ENCODE measurements at regions not wholly inside any gene's neighbourhood (a gene's known extent, or its start where the extent isn't known, plus 50 kb on each side); places are given as distances from the start of the nearest gene placed in this dataset.

GRCh38 chr12:45623221-45623620, 106.3 kb upstream of the ARID2 start:
- Histone ChIP-seq H3K4me1 (no peaks in the 10 kb centered on the region), H3K27ac (replicated peaks) (no peak overlapping the region), H3K36me3 (no peaks in the 10 kb centered on the region), H3K9me3 (replicated peaks) (no peaks in the 10 kb centered on the region), H3K27me3 (ENCODE audit: low read depth) (no peaks in the 10 kb centered on the region), H3K4me3 (no peak overlapping the region)
- TF ChIP-seq CTCF (IDR thresholded peaks at IDR 0.05; ENCODE audit: borderline replicate concordance), result no peak
- DNase-seq, result no peak
- intact Hi-C loops (cut with micrococcal nuclease), result no loop called here

- no peak for DNase-seq
- TF ChIP-seq CTCF (IDR thresholded peaks at IDR 0.05; ENCODE audit: borderline replicate concordance), result no peak
Measured at GRCh38 chr12:45623940-45624339, 105.6 kb upstream of the ARID2 start.

GRCh38 chr12:45626965-45627364, 102.5 kb upstream of the ARID2 start:
- TF ChIP-seq CTCF (IDR thresholded peaks at IDR 0.05; ENCODE audit: borderline replicate concordance), result no peak
- Histone ChIP-seq H3K4me3 (no peak overlapping the region), H3K36me3 (no peaks in the 10 kb centered on the region), H3K4me1 (no peaks in the 10 kb centered on the region), H3K27ac (replicated peaks) (no peak overlapping the region), H3K9me3 (replicated peaks) (no peaks in the 10 kb centered on the region), H3K27me3 (ENCODE audit: low read depth) (no peaks in the 10 kb centered on the region)
- DNase-seq, result no peak
- intact Hi-C loops (cut with micrococcal nuclease), result no loop called here

More at GRCh38 chr12:45623940-45624339, 105.6 kb upstream of the ARID2 start:
- no peaks in the 10 kb centered on the region for H3K4me1 ChIP-seq
- H3K9me3 ChIP-seq (replicated peaks), result no peaks in the 10 kb centered on the region
- no peaks in the 10 kb centered on the region for H3K36me3 ChIP-seq
- intact Hi-C loops (cut with micrococcal nuclease), result no loop called here
- H3K27ac ChIP-seq (replicated peaks), result no peak overlapping the region
- H3K27me3 ChIP-seq (ENCODE audit: low read depth), result no peaks in the 10 kb centered on the region
- H3K4me3 ChIP-seq, result no peak overlapping the region

- H3K4me1 ChIP-seq, result no peaks in the 10 kb centered on the region
- H3K27me3 ChIP-seq (ENCODE audit: low read depth), result no peaks in the 10 kb centered on the region
- intact Hi-C loops (cut with micrococcal nuclease), result no loop called here
- no peaks in the 10 kb centered on the region for H3K9me3 ChIP-seq (replicated peaks)
- TF ChIP-seq CTCF (IDR thresholded peaks at IDR 0.05; ENCODE audit: borderline replicate concordance), result no peak
- no peak overlapping the region for H3K4me3 ChIP-seq
- H3K27ac ChIP-seq (replicated peaks), result no peak overlapping the region
- no peak for DNase-seq
- no peaks in the 10 kb centered on the region for H3K36me3 ChIP-seq
Measured at GRCh38 chr12:45627407-45628069, 102.0 kb upstream of the ARID2 start.

GRCh38 chr12:45629292-45629691, 100.2 kb upstream of the ARID2 start:
- H3K27me3 ChIP-seq (ENCODE audit: low read depth), result no peaks in the 10 kb centered on the region
- H3K4me1 ChIP-seq, result no peaks in the 10 kb centered on the region
- no peak for TF ChIP-seq CTCF (IDR thresholded peaks at IDR 0.05; ENCODE audit: borderline replicate concordance)
- H3K9me3 ChIP-seq (replicated peaks), result no peaks in the 10 kb centered on the region
- H3K36me3 ChIP-seq, result no peaks in the 10 kb centered on the region
- DNase-seq, result no peak
- intact Hi-C loops (cut with micrococcal nuclease), result no loop called here
- H3K4me3 ChIP-seq, result no peak overlapping the region
- H3K27ac ChIP-seq (replicated peaks), result no peak overlapping the region

Data from left ventricle myocardium inferior (tissue), 1 donor.